ENCODE measurements at regions not wholly inside any gene's neighbourhood (a gene's known extent, or its start where the extent isn't known, plus 50 kb on each side); places are given as distances from the start of the nearest gene placed in this dataset.
"Not testable (repeated sequence)": the region's sequence is repeated elsewhere in the genome, so short reads cannot be mapped to it uniquely, and the experiment has no call there.

DNA sequence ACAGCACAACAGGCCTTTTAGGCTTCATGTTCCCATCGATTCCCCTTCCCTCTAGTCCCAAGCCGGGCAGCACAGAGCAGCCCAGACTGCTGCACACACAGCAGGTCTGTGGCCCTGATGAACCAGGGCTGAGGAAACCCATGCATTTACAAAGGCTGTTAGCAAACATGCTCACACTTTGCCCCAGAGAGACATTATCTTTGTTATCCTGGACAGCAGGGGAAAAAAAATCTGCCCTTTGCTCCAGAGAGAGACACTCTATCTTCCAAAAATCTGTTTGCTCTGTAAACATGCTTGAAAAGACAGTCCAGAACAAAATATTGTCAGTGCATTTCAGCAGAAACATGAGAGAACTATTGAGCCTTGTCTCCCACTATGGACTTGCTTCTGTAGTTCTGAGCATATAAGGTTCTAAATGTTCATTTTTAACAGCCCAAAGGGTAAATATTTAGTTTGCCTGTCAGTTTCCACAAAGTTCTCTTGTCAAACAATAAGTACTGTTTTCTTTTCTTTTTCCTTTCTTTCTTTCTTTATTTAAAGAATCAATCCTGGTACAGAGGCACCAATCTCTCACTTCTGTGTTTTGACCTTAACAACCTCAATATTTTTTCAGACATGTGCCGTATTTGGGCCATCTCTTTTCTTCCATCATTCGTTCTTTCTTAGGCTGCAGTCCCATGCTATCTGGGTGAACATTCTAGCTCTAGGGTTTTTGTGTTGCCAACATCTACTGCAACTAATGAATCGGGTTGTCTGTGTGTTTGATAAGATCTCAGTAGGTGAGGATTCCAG lies 468.0 kb downstream of the EPM2A start:
- DNase-seq (ENCODE audit: low spot score) = no peak

DNA sequence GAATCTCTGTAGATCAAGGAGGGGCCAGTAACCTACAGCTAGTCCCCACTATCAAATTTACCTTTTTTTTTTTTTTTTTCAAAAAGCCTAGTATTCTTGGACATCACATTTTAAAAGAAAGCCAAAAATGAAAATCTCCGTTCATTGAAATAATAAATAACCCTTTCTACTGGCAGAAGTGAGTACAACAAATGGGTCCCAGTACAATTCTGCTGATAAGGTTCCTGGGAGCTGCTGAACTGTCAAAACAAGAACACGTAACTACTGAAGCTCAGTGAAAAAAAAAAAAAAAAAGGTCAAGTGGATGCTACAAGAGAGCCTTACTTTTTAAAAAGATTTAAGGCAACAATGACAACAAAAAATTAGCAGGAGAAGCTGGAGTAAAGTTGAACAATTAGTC lies 464.9 kb downstream of the EPM2A start:
- DNase-seq (ENCODE audit: low spot score) = no peak

DNA sequence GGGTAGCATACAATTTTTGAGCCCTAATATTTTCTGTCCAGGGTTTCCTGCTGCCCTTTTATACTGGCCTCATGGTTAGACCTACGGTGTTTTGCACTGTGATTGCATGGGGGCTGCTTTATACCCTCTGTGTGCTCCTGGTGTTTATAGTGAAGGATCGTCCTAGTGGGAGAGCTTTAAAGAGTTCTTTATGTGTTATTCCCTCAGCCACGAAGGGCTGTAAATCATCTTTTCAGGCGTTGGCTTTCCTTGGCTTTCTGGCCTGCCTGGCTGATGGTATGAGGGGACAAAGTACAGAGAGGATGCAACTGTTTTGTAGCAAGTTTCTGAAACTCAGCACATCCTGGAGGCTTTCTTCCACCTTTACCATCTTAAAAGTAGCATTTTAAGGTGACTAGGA lies 464.3 kb downstream of the EPM2A start:
- DNase-seq (ENCODE audit: low spot score) = no peak

DNA sequence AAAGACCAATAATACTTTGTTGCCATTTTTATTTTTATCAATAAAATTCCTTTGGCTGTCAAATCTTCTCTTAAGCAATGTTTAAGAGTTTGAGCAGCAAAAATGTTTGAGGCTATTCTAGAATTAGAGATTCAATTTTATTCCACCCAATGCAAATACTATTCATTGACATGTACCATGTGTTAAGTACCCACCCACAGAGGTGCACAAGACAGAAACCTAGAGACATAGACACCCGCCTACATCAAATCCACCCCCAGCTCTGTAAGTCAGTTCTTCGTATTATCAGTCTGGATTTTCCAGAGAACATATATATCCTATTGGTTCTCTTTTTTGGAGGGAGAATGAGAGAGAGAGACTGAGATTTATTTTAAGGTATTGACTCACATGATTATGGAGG lies 463.7 kb downstream of the EPM2A start:
- DNase-seq (ENCODE audit: low spot score) = no peak

DNA sequence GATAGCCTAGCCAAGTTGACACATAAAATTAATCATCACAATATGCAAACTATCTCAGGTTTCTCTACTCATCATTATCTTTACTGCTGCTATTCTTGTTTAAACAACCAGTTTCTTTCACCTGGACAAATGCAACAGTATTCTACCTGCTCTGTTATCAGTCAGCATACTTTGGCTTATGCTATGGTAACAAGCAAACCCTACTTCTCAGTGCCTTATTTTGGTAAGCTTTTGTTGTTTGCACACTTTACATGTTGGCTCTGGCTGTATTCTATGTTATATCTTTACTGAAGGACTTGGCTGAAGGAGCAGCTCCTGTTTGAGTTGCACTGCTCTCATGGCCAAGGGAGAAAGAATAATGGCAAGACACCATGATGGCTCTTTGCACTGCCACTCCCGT lies 463.1 kb downstream of the EPM2A start:
- no peak for DNase-seq (ENCODE audit: low spot score)

DNA sequence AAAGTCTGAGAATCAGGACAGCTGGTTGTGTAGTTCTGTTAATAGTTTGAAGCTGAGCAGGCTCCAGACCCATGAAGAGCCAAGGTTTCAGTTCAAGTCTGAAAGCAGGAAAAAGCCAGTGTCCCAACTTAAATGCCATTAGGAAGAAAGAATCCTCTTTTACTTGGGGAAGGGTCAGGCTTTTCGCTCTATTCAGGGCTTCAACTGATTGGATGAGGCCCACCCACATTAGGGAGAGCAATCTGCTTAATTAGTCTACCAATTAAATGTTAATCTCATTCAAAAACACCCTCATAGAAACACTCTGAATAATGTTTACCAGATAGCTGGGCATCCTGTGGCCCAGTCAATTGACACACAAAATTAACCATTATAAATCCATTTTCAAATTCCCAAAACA lies 462.2 kb downstream of the EPM2A start:
- DNase-seq (ENCODE audit: low spot score) = no peak

DNA sequence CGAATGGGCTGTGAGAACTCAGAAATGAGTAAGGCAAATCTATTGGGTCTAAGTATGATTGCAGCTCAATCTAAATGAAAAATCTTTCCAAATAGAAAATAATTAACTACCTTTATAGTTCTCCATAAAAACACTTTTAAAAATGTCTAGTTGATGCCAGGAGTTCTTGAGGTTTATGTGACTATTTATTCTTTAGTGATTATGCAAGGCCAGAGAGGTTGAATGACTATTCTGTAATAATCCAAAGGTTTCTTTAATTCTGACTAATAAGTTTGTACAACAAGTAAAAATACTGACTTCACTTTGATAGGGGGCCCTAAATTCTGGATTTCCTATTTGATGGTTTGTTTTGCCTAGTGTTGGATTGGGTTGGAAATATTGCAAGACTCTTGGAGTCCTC lies 461.2 kb downstream of the EPM2A start:
- no peak for DNase-seq (ENCODE audit: low spot score)

DNA sequence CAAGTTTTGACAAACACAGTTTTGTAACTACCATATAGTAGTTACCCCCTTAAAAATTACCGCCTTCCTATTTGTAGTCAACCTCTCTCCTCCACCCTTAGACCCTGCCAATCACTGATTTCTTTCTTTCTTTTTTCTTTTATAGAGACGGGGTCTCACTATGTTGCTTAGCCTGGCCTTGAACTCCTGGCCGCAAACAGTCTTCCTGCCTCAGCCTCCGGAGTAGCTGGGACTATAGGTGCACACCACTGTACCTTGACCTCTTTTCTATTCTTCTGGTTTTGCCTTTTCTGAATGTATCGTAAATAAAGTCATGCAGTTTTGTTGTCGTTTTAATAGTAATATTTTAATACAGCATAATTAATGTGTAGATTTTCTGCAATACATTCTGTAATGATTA lies 460.3 kb downstream of the EPM2A start:
- no peak for DNase-seq (ENCODE audit: low spot score)

DNA sequence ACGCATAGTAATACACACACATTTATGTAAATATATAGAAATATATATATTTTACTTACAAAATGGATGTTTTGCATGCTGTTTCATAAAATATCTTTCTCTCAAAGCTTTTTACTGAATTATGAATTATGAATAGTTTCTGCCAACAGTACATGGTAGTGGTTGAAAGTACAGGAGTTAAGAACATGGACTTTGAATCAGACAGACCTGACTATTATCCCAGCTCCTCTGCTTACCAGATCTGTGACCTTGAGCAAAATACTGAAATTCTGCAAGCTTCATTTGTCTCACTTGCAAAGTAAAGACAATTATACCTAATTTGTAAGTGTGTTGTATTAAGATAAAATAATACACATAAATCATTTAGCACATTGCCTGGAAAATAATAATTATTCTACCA lies 459.5 kb downstream of the EPM2A start:
- DNase-seq (ENCODE audit: low spot score) = no peak

DNA sequence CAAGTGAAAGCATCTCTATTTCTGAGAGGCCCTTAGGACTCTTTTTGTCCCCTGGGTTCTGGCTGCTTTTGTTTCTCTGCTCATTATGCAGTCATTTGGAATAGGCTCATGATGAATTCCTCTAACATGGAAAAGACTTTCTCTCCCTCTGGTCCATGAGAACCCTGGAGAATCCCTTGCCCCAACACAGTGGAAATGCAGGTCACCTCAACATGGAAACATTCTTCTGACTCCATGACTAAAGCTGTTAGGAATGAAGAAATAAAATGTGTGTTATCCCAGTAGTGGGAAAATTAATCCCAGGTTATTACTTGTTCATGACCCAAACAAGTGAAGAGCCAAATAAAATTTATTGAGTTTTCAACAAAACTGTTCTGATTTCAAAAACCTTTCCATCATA lies 458.6 kb downstream of the EPM2A start:
- no peak for DNase-seq (ENCODE audit: low spot score)

DNA sequence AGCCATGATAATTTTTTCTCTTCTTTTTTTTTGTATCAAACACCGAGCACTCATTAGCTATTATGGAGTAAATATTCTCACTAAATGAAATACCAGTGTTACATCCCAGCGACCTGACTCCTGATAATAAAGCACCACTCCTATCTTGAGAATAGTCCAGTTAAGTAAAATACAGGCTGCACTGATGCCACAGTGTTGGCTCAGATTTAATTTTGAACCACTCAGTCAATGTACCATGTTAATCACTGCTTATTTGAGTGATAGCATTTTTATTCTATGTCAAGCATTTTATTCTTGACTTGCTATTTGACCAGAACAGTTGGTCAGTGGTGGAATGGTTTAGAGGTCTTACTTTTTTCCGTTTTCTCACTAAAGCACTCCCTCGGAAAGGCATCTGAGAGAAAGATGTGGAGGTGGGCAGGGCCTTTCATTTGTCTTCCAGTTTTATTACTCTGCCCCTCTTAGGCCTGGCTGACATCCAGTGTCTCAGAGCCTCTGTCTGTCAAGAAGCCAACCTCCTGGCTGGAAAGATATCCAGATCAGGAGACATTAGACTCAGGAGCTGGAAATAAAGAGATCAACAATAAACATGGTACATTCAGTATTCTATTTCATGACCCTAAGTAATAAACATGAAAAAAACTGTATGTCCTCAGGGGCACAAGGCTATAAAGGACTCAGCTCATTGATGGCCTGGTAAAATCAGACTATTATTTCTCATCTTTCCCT lies 457.8 kb downstream of the EPM2A start:
- DNase-seq (ENCODE audit: low spot score) = no peak

DNA sequence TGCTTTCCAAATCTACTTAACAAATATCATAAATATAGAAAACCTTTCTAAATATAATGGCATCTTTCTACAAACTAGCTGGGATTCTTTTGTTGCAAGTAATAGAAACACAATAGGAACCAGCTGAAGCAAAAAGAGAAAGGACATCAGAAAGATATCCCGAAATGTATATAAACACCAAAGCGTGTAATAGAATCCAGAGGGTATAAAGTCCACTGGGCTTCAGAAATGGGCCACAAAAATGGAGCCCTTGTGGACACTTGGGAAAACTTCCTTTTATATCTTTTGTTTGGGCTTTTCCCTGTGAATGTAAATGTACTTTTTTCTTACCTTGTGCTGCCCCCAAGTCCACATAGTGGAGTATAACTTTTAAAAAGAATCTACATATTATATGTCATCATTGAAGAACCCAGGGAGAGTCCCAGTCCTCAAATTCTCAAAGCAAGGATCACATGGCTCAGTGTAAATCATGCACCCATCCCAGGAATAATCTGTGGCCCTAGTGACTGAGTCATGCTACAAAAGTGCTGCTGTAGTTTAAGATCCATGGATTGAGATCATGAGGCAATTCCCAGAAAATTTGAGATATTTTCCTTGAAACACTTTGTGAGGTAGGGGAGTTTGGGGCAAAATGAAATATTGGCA lies 457.0 kb downstream of the EPM2A start:
- peak; percentile 40 for DNase-seq (ENCODE audit: low spot score)

DNA sequence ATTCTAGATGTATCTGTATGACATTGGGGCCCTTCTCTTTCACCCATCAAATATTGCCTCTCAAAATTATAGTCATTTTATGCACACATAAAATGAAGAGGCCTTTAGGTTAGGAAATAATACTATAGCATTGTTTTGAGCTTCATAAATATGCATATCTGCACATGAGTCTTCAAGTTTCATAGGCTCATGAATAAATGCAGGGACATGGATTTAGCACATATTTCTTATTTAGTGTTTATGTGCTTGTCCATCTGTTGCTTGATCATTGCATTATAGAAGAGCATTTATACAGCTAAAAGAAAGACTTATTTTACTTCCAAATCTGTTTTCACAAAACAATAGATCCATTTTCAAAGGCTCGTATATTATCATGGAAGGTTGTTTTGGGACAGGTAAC lies 455.8 kb downstream of the EPM2A start:
- DNase-seq (ENCODE audit: low spot score) = no peak

DNA sequence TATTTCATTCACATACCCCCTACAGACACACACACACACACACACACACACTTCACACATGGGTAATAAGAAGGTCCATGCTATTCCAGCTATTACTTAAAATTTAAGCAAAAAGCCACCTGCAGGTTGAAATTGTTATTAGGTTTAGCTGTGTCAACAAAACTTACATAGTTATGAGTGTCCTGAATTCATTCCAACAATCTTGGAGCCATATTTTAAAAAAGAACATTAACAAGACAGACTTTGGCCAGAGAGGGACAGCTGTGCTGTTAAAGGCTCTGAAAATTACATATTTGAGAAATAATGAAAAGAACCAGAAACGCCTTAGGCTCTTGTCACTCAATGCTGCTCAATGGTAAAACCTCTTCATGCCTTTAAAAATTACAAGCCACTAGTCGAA lies 455.3 kb downstream of the EPM2A start:
- peak; percentile 26 for DNase-seq (ENCODE audit: low spot score)

DNA sequence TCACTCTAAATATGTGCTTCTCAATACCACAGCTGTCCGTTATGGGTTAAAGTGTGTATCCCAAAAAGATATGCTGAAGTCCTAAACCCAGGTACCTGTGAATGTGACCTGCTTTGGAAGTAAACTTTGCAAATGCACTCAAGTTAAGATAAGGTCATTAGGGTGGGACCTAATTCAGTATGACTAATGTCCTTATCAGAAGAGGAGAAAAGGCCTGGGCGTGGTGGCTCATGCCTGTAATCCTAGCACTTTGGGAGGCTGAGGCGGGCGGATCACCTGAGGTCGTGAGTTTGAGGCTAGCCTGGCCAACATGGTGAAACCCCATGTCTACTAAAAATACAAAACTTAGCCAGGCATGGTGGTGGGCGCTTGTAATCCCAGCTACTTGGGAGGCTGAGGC lies 452.1 kb downstream of the EPM2A start:
- not testable (repeated sequence) for DNase-seq (ENCODE audit: low spot score)

DNA sequence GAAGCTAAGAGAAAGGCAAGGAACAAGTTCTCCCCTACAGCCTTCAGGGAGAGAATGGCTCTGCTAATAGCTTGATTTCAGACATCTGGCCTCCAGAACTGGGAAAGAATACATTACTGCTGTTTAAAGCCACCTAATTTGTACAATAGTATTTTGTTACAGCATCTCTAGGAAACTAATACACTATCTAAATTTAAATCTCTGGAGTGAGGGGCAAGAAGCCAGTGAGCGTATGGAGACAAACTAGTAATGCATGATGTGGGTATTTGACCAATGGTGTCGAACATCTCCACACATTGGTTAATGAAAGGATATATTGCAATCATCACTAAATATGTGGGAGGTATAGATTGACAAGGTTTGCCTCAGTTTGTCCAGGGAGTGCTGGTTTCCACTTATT lies 451.5 kb downstream of the EPM2A start:
- no peak for DNase-seq (ENCODE audit: low spot score)

DNA sequence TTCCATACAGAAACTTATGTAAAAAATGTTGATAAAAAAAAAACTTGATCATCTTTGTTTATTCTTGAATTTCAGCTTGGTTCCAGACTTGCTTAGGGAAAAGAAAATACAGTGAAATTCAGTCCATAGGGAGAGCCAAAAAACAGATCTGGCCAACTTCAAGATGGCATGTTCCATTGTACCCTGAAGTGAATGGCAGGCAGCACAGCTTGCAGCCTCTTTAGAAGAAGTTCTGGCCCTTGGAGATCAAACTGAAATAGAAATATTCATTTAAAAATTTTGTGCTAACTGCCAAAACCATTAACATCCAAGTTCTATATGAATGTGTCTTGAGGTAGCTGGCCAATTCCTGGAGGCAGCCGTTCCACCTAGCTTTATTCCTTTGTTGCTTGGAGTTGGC lies 448.4 kb downstream of the EPM2A start:
- no peak for DNase-seq (ENCODE audit: low spot score)

DNA sequence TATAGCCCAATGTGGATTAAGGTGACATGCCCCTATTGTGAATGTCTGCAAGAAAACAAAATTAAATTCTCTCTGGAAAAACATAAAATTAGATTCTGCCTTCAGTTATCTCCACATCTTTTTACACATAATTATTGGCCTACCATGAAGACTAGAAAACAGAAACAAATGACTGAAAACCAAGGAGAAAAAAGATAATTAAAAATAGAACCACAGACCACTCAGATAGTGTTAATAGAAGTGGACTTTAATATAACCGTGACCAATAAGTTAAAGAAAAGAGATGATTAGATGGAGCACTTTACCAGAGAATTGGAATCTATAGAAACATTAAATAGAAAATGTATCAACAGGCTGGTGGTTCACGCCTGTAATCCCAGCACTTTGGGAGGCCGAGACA lies 445.7 kb downstream of the EPM2A start:
- no peak for DNase-seq (ENCODE audit: low spot score)

DNA sequence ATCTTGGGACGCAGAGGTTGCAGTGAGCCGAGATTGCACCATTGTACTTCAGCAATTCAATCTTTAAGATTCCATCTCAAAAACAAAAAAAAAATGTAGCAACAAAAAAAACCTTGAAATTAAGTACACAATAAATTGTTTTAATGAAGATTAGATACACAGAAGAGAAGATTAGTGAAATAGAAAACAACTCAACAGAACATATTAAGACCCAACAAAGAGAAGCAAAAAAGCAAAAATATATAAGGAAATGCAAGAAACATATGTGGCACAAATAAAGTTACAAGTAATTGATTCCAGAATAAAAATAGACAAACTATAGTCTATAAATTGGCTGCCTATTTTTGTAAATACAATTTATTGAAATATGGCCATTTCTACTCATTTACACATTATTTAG lies 445.2 kb downstream of the EPM2A start:
- no peak for DNase-seq (ENCODE audit: low spot score)

DNA sequence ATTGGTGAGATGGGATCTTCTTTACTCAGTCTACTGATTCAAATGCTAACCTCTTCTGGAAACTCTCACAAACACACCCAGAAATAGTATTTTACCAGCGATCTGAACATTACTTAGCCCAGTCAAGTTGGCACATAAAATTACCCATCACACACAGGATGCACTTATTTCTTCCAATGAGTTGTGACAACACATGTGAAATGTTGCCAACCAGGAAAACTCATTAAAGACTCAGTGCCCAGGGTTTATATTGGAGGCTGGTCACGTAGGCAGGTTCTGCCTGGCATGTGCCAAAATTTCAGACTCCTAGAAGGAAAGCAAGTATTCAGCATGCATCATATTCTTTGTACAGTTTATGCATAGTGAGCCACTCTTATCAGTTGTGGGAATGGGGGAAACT lies 443.3 kb downstream of the EPM2A start:
- DNase-seq (ENCODE audit: low spot score) = no peak

DNA sequence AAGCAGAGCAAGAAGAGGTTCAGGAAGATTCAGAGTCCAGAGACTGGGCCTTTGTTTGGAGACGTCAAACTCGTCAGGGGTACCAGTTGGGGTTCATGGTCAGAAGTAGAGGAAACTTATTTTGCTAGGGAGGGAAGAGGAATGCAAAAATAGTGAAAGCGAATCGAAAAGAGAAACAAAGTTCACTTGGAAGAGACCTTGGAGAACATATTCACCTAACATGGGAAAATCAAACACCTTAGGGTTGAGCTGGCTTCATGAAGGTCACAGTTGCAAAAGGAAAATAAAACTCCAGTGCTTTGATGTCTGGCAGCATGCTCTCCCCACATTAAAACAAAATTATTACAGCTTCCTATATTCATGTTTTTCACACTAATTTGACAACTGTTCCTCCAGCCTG lies 440.4 kb downstream of the EPM2A start:
- no peak for DNase-seq (ENCODE audit: low spot score)

DNA sequence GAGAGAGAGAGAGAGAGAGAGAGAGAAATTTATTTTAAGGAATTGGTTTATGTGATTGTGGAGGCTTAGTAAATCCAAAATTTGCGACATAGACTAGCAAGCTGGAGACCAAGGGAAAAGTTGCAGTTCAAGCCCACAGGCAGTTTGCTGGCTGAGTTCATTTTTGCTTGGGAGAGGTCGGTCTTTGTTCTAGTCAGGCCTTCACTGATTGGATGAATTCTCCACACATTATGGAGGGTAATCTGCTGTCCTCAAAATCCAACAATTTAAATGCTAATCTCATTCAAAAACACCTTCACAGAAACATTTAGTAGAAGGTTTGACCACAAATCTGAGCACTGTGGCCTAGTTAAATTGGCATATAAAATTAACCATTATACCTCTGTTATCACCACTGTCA lies 439.6 kb downstream of the EPM2A start:
- no peak for DNase-seq (ENCODE audit: low spot score)

DNA sequence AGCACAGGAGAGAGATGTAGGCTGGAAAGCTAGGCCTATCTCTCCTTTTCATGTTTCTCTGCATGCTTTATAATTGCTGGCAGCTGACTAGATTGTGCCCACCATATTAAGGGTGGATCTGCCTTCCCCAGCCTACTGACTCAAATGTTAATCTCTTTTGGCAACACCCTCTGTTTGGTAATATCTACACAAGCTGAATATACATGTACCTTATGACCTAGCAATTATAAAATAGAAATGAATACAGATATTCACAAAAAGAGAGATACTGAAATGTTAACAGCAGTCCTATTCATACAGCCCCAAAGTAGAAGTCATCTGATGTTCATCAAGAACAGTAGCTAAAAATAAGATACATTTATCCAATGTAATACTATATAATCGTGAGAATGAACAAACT lies 429.6 kb downstream of the EPM2A start:
- no peak for DNase-seq (ENCODE audit: low spot score)
